ENCODE measurements at regions not wholly inside any gene's neighbourhood (a gene's known extent, or its start where the extent isn't known, plus 50 kb on each side); places are given as distances from the start of the nearest gene placed in this dataset.

- Histone ChIP-seq H3K27me3 (ENCODE audit: control insufficient read depth, insufficient read depth, low read length) (no peaks in the 10 kb centered on the region), H3K9me3 (ENCODE audit: control insufficient read depth, insufficient read depth, low read length) (peaks cover 3% of the 10 kb centered on the region; the same call in 1 of the 2 replicates), H3K4me3 (ENCODE audit: low read depth, low read length) (no peak overlapping the region), H3K27ac (ENCODE audit: low read depth, low read length) (no peak overlapping the region)
- no peak for TF ChIP-seq CTCF (IDR thresholded peaks at IDR 0.05; ENCODE audit: low read depth, low read length)
- ChIA-PET POLR2A (no interaction called here), CTCF (no interaction called here)
- no peak for DNase-seq (ENCODE audit: low read depth, low spot score)
These were observed 396.6 kb upstream of the PCDH20 start for GRCh38 chr13:61812286-61812685.

GRCh38 chr13:61810065-61810464 is 394.4 kb upstream of the PCDH20 start:
- H3K27ac ChIP-seq (ENCODE audit: low read depth, low read length) = no peak overlapping the region
- H3K27me3 ChIP-seq (ENCODE audit: control insufficient read depth, insufficient read depth, low read length) = no peaks in the 10 kb centered on the region
- ChIA-PET CTCF (no interaction called here), POLR2A (no interaction called here)
- no peak for TF ChIP-seq CTCF (IDR thresholded peaks at IDR 0.05; ENCODE audit: low read depth, low read length)
- H3K9me3 ChIP-seq (ENCODE audit: control insufficient read depth, insufficient read depth, low read length) = peaks cover 3% of the 10 kb centered on the region; the same call in 1 of the 2 replicates
- DNase-seq (ENCODE audit: low read depth, low spot score) = no peak
- no peak overlapping the region for H3K4me3 ChIP-seq (ENCODE audit: low read depth, low read length)

- CTCF ChIA-PET = no interaction called here
- Histone ChIP-seq H3K27me3 (ENCODE audit: control insufficient read depth, insufficient read depth, low read length) (no peaks in the 10 kb centered on the region), H3K4me3 (ENCODE audit: low read depth, low read length) (no peak overlapping the region), H3K27ac (ENCODE audit: low read depth, low read length) (no peak overlapping the region), H3K9me3 (ENCODE audit: control insufficient read depth, insufficient read depth, low read length) (no peaks in the 10 kb centered on the region)
- no peak for TF ChIP-seq CTCF (IDR thresholded peaks at IDR 0.05; ENCODE audit: low read depth, low read length)
- no peak for DNase-seq (ENCODE audit: low read depth, low spot score)
- POLR2A ChIA-PET = no interaction called here
These were observed 381.7 kb upstream of the PCDH20 start for GRCh38 chr13:61797397-61797796.

- no peak for DNase-seq (ENCODE audit: low read depth, low spot score)
- CTCF ChIA-PET = no interaction called here
- TF ChIP-seq CTCF (IDR thresholded peaks at IDR 0.05; ENCODE audit: low read depth, low read length) = no peak
- no peak overlapping the region for H3K4me3 ChIP-seq (ENCODE audit: low read depth, low read length)
- no peak overlapping the region for H3K27ac ChIP-seq (ENCODE audit: low read depth, low read length)
- POLR2A ChIA-PET = no interaction called here
- no peaks in the 10 kb centered on the region for H3K9me3 ChIP-seq (ENCODE audit: control insufficient read depth, insufficient read depth, low read length)
- no peaks in the 10 kb centered on the region for H3K27me3 ChIP-seq (ENCODE audit: control insufficient read depth, insufficient read depth, low read length)
These were observed 379.9 kb upstream of the PCDH20 start for GRCh38 chr13:61795580-61795979.

GRCh38 chr13:61779456-61779855 is 363.8 kb upstream of the PCDH20 start:
- Histone ChIP-seq H3K27me3 (ENCODE audit: control insufficient read depth, insufficient read depth, low read length) (no peaks in the 10 kb centered on the region), H3K27ac (ENCODE audit: low read depth, low read length) (no peak overlapping the region)

More at GRCh38 chr13:61779456-61779855, 363.8 kb upstream of the PCDH20 start:
- Histone ChIP-seq H3K4me3 (ENCODE audit: low read depth, low read length) (no peak overlapping the region), H3K9me3 (ENCODE audit: control insufficient read depth, insufficient read depth, low read length) (no peaks in the 10 kb centered on the region)
- CTCF ChIA-PET = no interaction called here
- POLR2A ChIA-PET = no interaction called here
- no peak for TF ChIP-seq CTCF (IDR thresholded peaks at IDR 0.05; ENCODE audit: low read depth, low read length)
- no peak for DNase-seq (ENCODE audit: low read depth, low spot score)

Data from AG04450 (cell line).